Eye (tissue), 1 donor: ENCODE measurements at regions not wholly inside any gene's neighbourhood (a gene's known extent, or its start where the extent isn't known, plus 50 kb on each side); places are given as distances from the start of the nearest gene placed in this dataset.
A peak's percentile ranks its signal among the peaks of the same experiment; 100 is the strongest.

ENCODE experiments used
- DNase-seq: peaks from one replicate; pipeline ENCODE4 v3.0.0-alpha.2; 2015

DNA sequence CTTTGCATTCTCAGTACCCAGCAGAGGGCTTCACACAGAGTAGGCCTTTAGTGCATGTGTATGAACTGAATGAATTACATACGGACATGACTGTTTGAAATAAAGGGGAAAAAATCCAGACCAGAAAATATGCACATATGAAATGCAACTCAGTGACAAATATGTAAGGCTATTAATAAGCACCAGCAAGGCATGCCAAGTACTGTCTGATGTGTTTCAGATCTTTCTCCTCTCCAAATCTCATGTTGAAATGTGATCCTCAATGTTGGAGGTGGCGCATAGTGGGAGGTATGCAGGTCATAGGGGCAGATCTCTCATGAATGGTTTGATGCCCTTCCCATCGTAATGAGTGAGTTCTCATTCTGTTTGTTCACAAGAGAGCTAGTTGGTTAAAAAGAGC, 87.3 kb upstream of the TOMM7 start:
- no peak for DNase-seq

GRCh38 chr7:22907805-22908204, 85.2 kb upstream of the TOMM7 start:
- no peak for DNase-seq

DNA sequence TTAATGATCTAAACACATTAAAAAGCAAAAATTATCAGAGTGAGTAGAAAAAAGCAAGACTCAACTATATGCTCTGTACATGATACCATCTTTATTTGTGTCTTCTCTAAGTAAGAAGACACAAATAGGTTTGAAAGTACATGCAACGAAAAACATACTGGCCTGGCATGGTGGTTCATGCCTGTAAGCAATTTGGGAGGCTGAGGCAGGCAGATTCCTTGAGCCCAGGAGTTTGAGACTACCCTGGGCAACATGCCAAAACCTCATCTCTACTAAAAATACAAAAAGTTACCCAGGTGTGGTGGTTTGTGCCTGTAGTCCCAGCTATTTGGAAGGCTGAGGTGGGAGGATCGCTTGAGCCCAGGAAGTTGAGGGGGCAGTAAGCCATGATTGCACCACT, 78.1 kb upstream of the TOMM7 start:
- no peak for DNase-seq

GRCh38 chr7:22900101-22900500, 77.5 kb upstream of the TOMM7 start:
- DNase-seq, result no peak

DNA sequence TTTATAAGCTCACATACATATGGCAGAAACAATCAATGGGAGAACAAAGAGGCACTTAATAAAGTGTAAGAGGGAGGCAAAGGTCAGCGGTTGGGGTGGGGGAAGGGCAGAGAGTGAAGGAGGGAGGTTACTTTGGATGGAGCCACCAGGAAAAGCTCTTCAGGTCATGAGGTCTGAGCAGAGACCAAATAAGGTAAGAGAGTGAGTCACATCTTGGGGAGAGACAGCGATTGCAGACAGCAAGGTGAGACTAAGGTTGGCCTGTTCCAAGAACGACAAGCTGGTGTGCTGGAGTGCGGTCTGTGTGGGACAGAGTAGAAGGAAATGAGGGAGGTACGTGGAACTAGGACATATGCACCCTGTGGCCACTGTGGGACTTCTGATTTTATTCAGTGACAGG, 74.3 kb upstream of the TOMM7 start:
- DNase-seq, result no peak

DNA sequence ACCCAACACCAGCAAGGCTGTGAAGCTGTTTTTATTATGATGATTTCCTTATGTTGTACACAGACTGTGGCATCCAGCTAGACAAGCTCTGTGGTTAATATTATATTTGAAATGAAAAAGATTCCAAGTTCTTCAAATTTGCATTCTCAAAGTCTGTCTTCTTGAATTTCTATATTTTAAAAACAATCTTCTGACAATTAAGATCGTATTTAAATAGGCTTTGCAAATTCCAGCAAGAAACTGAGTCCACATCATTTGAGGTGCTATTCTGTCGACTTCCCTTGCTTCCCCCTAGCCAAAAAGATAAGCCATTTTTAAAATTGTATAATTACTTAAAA, 73.1 kb upstream of the TOMM7 start:
- no peak for DNase-seq

DNA sequence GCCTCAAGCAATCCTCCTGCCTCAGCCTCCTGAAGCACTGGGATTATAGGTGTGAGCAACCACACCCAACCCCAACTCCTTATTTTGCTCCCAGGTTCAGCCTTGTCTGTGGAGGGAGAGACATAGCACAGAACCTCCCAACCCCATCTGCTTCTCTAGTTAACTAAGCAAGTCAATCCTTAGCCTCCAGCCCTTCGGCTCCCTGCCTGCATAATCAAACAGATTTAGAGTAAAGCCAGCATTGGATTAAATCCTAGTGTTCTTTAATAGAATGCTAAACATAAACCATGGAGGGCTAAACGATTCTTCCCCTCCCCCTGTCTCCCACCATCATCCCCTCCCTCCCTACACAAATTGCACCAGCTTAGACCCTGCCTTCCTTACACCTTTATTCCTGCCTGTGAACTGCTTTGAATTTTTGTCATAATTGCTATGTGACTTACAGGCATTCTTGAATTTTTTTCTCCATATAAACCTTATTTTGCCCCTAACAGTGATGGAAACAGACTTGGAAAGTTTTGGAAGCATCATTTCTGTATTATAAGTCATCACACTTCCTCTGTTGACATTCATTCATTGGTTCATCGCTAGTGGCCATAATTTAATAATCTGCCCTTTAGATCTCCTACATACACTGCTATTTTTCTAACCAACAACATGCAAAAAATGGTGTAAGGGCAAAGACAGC, 72.6 kb upstream of the TOMM7 start:
- no peak for DNase-seq

DNA sequence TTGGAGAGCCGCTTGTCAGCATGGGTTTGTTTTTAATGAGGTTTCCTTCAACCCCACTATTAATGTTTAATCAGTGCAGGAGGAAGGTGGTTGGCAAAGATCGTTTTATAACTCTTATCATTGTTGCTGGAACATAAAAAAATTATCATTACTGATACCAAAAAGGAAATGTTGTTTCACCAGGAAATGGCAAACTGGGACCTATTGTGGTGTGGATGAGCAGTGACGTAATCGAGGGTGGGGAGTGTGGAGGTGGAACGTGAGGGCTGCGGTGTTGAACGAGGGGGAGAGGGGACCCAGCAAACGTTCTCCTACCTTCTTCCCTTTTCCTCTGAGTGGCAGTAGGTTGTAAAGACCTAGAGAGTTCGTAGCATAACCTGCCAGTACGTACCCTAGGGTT, 71.9 kb upstream of the TOMM7 start:
- DNase-seq, result no peak

DNA sequence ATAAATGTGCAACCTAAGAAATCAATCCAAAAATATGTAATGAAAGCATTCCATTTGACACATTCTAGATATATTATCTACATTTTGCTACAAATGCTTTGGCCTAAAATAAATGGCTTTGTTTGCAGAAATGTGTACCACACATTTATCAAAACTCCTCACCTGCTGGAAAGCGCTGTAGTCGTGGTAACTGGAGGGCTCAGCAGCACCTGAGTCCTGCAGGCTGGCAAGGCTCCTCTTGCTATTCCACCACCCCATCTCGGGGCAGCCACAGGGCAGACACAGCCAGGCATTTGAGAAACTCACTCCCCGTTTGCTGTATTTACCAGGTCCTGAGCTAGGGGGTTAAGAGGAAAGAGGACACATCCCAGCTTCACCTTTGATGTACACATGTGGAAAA, 68.1 kb upstream of the TOMM7 start:
- no peak for DNase-seq

GRCh38 chr7:22885797-22886261, 63.2 kb upstream of the TOMM7 start:
- peak; percentile 66 for DNase-seq

DNA sequence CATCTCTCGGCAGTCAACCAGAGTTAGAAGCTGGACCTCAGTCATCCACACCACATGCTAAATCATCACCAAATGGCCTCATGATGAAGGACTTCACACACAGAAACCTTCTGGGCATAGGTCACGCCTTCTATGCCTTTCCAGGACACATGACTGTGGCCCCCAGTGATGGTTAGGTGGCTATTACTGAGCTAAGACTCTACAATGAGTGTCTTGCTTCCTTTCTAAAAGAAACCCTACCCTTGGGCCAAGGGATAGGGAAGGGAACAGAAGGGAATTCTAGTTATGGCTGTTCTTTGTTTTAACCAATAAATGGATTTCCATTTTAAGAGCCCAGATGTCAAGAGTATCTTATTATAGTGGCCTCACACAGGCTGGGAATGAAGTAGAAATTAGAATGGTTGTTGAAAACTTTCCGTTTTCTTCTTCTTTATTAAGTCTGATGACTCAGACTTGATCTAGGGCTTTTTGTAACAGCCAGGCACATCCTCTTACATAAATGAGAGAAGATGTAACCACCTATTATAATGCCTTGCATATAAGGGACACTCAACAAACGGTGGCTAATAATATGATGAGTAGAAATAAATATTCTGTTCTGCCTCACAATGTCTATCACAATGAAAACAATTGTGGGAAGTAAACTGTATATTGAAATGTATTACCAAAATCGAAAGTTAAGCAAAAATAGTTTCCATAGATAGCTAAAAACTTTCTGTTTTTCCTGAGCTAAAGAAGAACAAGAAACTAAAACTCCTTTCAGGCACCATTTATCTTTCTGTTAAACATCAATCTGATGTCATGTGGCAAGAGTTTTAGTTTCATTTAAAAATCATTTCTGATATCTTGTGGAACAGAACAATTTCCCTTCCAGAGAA, 62.5 kb upstream of the TOMM7 start:
- no peak for DNase-seq

DNA sequence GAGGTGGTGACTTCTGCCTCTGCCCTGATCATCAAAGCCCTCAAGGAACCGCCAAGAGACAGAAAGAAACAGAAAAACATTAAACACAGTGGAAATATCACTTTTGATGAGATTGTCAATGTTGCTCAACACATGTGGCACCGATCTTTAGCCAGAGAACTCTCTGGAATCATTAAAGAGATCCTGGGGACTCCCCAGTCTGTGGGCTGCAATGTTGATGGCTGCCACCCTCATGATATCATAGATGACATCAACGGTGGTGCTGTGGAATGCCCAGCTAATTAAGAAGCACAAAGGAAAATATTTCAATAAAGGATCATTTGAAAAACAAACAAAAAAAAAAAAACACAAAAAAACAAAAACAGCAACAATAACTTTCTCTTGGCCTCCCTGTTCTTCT, 59.5 kb upstream of the TOMM7 start:
- no peak for DNase-seq

GRCh38 chr7:22879709-22880306, 57.2 kb upstream of the TOMM7 start:
- DNase-seq, result no peak

GRCh38 chr7:22879280-22879679, 56.6 kb upstream of the TOMM7 start:
- DNase-seq, result no peak

DNA sequence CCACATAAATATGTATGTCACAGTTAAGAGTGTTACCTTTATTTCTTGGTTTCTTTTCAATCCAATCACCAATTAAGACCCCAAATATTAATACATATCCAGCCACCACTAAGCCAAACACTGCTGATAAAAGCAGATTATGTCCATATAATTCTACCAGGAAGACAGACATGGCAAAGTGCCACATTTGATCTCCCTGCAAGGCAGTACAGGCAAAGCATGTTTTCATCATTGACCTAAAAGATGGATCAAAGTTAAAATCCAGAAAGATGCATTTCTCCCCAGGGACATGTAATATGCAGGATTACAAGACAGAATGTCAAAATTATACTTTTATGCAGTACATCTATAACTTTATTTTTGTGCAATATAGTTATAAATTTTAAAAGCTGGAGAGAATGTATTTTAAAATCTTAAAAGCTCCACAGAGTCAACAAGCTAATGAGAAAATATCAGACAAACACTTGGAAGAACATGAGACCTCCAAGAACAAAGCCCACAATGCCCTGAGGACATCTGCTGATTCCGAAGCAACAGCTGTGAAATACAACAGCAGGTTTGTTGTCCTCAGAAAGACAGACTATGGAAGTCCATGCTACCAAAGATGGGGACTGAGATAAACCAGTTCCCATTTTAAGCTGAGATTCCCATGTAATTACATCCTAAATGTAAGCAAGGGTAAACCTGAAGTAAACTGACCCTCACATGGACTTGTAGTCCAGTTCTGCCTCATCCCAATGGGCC, 54.5 kb upstream of the TOMM7 start:
- peak; percentile 57 for DNase-seq

GRCh38 chr7:22875470-22875869, 52.8 kb upstream of the TOMM7 start:
- DNase-seq, result no peak

- DNase-seq, result no peak
Measured at GRCh38 chr7:22874904-22875303, 52.3 kb upstream of the TOMM7 start.
